Neural crest cell (in vitro differentiated cells): ENCODE measurements at regions not wholly inside any gene's neighbourhood (a gene's known extent, or its start where the extent isn't known, plus 50 kb on each side); places are given as distances from the start of the nearest gene placed in this dataset.

ENCODE experiments used
- DNase-seq: peaks from one replicate; pipeline ENCODE4 v3.0.0; 2021; ENCODE audit warnings: low read depth, mixed read lengths, low spot score
- H3K27ac Mint-ChIP-seq: one replicate; pipeline ENCODE4 v1.8.0; 2021; ENCODE audit warnings: mild to moderate bottlenecking, mixed read lengths; ENCODE audit not compliant: unreplicated experiment
- H3K27me3 Mint-ChIP-seq: 2 replicates; pipeline ENCODE4 v1.8.0; 2021; ENCODE audit warnings: low read depth, mild to moderate bottlenecking, mixed read lengths
- H3K36me3 Mint-ChIP-seq: 2 replicates; pipeline ENCODE4 v1.8.0; 2021; ENCODE audit warnings: low read depth, mild to moderate bottlenecking, mixed read lengths
- H3K4me1 Mint-ChIP-seq: 2 replicates; pipeline ENCODE4 v1.8.0; 2021; ENCODE audit warnings: mixed read lengths
- H3K4me3 Mint-ChIP-seq: one replicate; pipeline ENCODE4 v1.8.0; 2021; ENCODE audit warnings: mild to moderate bottlenecking, mixed read lengths
- H3K9me3 Mint-ChIP-seq: 2 replicates; pipeline ENCODE4 v1.8.0; 2021; ENCODE audit warnings: mixed read lengths
- TF ChIP-seq, protein P1 (sequence below): fragments of 200-600 bp; sonication (generic); conservative IDR thresholded peaks from 2 replicates; pipeline ENCODE4 v1.5.0; 2021; ENCODE audit warnings: antibody characterized with exemption, mild to moderate bottlenecking

- H3K36me3 Mint-ChIP-seq, result no peaks in the 10 kb centered on the region
Measured at GRCh38 chr11:69986830-69987229, 91.3 kb upstream of the ANO1 start.

DNA sequence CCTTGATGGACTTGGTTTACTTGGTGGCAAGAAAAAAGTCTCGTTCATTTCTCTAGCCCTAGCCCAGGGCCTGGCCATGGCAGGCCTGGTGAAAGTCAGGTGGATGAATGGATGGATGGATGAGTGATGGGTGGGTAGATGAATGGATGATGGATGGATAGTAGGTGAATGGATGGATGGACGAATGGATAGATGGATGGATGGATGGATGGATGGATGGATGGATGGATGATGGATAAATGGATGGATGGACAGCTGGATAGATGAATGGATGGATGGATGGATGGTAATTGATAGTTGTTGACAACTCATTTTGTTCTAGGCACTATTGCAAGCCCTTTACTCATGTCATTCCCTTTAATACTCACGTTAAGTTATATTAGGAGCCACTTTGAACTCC is 86.1 kb upstream of the ANO1 start:
- Mint-ChIP-seq H3K4me1 (peaks cover 1% of the 10 kb centered on the region), H3K4me3 (no peak overlapping the region), H3K27me3 (peaks cover 71% of the 10 kb centered on the region), H3K36me3 (no peaks in the 10 kb centered on the region), H3K27ac (no peak overlapping the region), H3K9me3 (peaks cover 2% of the 10 kb centered on the region)
- no peak for DNase-seq
- TF ChIP-seq, protein P1, sequence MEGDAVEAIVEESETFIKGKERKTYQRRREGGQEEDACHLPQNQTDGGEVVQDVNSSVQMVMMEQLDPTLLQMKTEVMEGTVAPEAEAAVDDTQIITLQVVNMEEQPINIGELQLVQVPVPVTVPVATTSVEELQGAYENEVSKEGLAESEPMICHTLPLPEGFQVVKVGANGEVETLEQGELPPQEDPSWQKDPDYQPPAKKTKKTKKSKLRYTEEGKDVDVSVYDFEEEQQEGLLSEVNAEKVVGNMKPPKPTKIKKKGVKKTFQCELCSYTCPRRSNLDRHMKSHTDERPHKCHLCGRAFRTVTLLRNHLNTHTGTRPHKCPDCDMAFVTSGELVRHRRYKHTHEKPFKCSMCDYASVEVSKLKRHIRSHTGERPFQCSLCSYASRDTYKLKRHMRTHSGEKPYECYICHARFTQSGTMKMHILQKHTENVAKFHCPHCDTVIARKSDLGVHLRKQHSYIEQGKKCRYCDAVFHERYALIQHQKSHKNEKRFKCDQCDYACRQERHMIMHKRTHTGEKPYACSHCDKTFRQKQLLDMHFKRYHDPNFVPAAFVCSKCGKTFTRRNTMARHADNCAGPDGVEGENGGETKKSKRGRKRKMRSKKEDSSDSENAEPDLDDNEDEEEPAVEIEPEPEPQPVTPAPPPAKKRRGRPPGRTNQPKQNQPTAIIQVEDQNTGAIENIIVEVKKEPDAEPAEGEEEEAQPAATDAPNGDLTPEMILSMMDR, result no peak

More at GRCh38 chr11:69986830-69987229, 91.3 kb upstream of the ANO1 start:
- H3K4me1 Mint-ChIP-seq, result peaks cover 12% of the 10 kb centered on the region
- no peak for DNase-seq
- peaks cover 97% of the 10 kb centered on the region for H3K27me3 Mint-ChIP-seq
- no peak overlapping the region for H3K4me3 Mint-ChIP-seq
- H3K9me3 Mint-ChIP-seq, result no peaks in the 10 kb centered on the region
- TF ChIP-seq, protein P1, result no peak
- H3K27ac Mint-ChIP-seq, result no peak overlapping the region

DNA sequence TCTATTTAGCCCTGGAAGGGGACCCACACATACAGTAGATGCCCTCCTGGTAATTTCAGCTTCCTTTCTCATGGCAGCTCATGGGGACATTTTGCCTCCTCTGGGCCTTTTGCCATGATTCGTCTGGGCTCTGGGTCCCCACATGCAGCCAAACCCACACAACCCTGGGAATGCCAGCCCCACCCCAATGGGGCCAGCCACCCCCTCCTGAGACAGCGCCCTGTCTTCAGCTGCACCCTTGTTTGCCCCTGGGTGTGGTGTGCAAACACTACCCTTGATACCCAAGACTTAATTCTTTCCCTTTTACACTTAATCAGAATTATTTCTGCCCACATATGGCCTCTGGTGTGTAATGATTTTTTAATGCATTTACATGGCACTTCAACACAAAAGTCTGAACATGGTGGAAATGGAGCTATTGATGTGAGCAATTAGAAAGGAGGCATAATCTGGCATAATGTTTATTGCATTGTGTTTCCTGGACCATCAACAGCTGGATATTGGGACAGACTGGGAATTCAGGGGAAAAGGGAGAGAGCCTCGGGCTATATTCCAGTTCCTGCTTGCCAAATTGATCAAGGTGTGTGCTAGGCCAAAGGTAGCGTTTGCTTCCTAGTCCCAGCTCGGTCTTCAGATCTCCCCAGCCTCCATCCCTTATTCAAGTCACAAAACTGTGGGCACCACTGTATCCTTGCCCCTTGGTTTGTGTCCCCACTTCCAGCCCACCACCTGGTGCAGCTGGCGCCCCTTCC is 85.0 kb upstream of the ANO1 start:
- TF ChIP-seq, protein P1, result no peak
- Mint-ChIP-seq H3K4me3 (no peak overlapping the region), H3K4me1 (no peaks in the 10 kb centered on the region), H3K27me3 (peaks cover 67% of the 10 kb centered on the region), H3K27ac (no peak overlapping the region), H3K36me3 (no peaks in the 10 kb centered on the region), H3K9me3 (peaks cover 2% of the 10 kb centered on the region)
- no peak for DNase-seq

DNA sequence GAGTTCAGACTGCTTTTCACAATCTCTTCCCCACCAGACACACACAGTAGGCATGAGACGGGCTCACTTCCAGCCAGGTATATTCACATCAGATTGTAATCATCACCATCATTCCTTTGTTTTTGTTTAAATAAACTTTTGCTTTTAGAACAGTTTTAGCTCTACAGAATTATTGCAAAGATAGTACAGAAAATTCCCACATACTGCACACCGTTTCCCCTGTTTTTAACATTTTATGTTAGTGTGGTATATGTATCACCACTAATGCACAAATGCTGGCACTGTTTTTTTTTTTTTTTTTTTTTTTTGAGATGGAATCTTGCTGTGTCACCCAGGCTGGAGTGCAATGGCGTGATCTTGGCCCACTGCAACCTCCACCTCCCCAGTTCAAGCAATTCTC is 83.3 kb upstream of the ANO1 start:
- TF ChIP-seq, protein P1, result no peak
- peaks cover 2% of the 10 kb centered on the region for H3K9me3 Mint-ChIP-seq
- no peaks in the 10 kb centered on the region for H3K4me1 Mint-ChIP-seq
- peaks cover 63% of the 10 kb centered on the region for H3K27me3 Mint-ChIP-seq
- H3K36me3 Mint-ChIP-seq, result no peaks in the 10 kb centered on the region
- H3K27ac Mint-ChIP-seq, result no peak overlapping the region
- no peak for DNase-seq
- no peak overlapping the region for H3K4me3 Mint-ChIP-seq

GRCh38 chr11:69995697-69996096 is 82.4 kb upstream of the ANO1 start:
- no peak for DNase-seq
- H3K36me3 Mint-ChIP-seq, result no peaks in the 10 kb centered on the region
- no peak overlapping the region for H3K4me3 Mint-ChIP-seq
- TF ChIP-seq, protein P1, result no peak
- no peak overlapping the region for H3K27ac Mint-ChIP-seq
- H3K4me1 Mint-ChIP-seq, result no peaks in the 10 kb centered on the region
- peaks cover 63% of the 10 kb centered on the region for H3K27me3 Mint-ChIP-seq
- peaks cover 2% of the 10 kb centered on the region for H3K9me3 Mint-ChIP-seq
